ENCODE measurements at regions not wholly inside any gene's neighbourhood (a gene's known extent, or its start where the extent isn't known, plus 50 kb on each side); places are given as distances from the start of the nearest gene placed in this dataset.
"Not testable (repeated sequence)": the region's sequence is repeated elsewhere in the genome, so short reads cannot be mapped to it uniquely, and the experiment has no call there.

DNA sequence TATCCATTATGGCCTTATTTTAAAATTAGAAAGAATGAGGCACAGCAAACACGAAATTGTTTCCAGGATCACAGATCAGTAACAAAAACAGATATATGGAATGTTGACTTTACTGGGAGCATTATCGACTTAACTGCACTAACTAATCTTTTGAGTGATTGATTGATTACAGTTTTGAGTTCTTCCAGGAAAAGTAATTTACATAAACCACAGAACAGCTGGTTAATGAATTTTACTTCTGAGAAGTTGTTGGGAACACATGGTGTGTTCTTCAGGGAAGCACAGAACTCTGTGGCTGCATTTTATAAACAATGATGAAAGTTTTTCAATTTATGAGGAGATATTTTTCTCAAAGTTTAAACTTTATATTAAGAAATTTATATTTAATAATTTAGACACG, 802.4 kb upstream of the ACO1 start:
- no peak for TF ChIP-seq CTCF (conservative IDR thresholded peaks at IDR 0.05; ENCODE audit: low read length)
- H3K4me3 ChIP-seq (ENCODE audit: low read length): no peak overlapping the region
- DNase-seq (ENCODE audit: low read depth): no peak

DNA sequence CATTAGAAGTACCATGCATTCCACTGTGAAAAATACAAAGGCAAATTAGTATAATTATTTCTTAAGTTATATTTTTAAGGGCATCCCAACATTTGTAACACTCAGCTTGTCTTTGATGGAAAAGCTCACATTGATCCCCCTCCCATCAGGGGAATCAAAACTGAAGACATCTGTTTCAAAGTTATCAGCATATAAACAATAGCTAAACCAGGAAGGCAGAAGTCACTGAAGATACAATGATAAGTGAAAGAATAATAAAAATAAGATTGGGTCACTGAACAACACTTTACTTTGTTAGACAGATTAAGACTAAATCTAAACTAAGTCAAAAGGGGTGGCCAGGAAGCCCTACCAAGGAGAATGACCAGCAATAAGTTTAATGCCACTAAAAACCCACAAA, 801.9 kb upstream of the ACO1 start:
- no peak for DNase-seq (ENCODE audit: low read depth)
- H3K4me3 ChIP-seq (ENCODE audit: low read length): no peak overlapping the region
- no peak for TF ChIP-seq CTCF (conservative IDR thresholded peaks at IDR 0.05; ENCODE audit: low read length)

DNA sequence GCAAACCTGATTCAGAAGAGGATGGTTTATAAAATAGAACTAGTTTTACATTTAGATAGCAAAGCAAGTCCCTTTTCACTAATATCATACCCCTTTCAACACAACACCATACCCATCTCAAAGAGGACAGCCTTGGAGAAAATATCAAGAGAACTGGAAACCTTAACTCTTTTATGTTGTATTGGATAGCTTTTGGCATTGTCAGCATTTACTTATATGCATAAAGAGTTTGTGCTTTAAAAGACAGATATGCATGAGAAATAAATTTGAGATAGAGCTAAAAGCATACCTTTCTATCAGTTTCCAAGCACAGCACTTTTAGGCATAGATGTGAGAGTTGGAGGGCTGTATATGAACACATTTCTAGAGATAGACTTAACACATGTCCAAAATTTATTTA, 799.3 kb upstream of the ACO1 start:
- no peak for DNase-seq (ENCODE audit: low read depth)
- no peak overlapping the region for H3K4me3 ChIP-seq (ENCODE audit: low read length)
- no peak for TF ChIP-seq CTCF (conservative IDR thresholded peaks at IDR 0.05; ENCODE audit: low read length)

DNA sequence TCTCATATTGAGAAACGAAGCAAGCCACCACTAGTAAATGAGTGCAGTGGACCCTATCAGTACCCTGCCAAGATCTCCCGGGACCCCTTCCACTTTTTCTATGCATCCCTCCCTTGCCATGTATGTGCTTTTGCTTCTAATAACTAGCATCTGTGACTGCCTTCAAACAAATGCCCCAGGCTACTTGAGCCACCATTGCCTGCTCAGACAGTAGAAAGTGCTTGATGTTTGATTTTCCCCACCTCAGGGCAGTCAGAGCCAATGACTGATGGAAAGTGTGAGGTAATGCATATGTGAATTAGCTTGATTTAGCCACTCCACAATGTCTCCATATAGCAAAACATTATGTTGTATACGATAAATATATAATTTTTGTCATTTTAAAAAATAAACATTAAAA, 797.3 kb upstream of the ACO1 start:
- DNase-seq (ENCODE audit: low read depth): no peak
- TF ChIP-seq CTCF (conservative IDR thresholded peaks at IDR 0.05; ENCODE audit: low read length): no peak
- no peak overlapping the region for H3K4me3 ChIP-seq (ENCODE audit: low read length)

DNA sequence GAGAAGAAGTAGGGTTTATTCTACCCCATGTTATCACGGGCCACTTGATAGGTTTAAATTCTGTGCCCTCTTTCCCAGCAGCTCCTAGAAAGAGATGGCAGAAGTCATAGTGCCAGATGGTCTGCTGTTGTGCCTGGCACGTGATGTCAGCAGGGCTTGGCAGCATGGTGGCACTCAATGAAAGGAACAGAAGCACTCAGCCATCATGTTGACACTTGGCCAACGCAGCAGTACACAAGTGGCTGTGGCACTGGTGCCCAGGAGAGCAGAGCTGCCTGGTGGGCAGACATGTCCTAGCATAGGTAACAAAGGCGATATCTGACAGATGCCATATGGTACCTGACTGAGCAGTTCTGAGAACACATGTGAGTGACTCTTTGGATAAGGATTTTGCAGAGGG, 796.4 kb upstream of the ACO1 start:
- no peak for DNase-seq (ENCODE audit: low read depth)
- no peak overlapping the region for H3K4me3 ChIP-seq (ENCODE audit: low read length)
- TF ChIP-seq CTCF (conservative IDR thresholded peaks at IDR 0.05; ENCODE audit: low read length): no peak

GRCh38 chr9:31588756-31589155, 795.7 kb upstream of the ACO1 start:
- no peak for DNase-seq (ENCODE audit: low read depth)
- no peak overlapping the region for H3K4me3 ChIP-seq (ENCODE audit: low read length)
- no peak for TF ChIP-seq CTCF (conservative IDR thresholded peaks at IDR 0.05; ENCODE audit: low read length)

- no peak for DNase-seq (ENCODE audit: low read depth)
- TF ChIP-seq CTCF (conservative IDR thresholded peaks at IDR 0.05; ENCODE audit: low read length): no peak
- no peak overlapping the region for H3K4me3 ChIP-seq (ENCODE audit: low read length)
Measured at GRCh38 chr9:31590091-31590490, 794.4 kb upstream of the ACO1 start.

GRCh38 chr9:31597086-31597485, 787.4 kb upstream of the ACO1 start:
- not testable (repeated sequence) for DNase-seq (ENCODE audit: low read depth); H3K4me3 ChIP-seq (ENCODE audit: low read length)

Data from AG10803 (cell line).